H9 (cell line): ENCODE measurements at regions not wholly inside any gene's neighbourhood (a gene's known extent, or its start where the extent isn't known, plus 50 kb on each side); places are given as distances from the start of the nearest gene placed in this dataset.

Source experiments
- DNase-seq: peaks from one replicate; pipeline ENCODE4 v3.0.0-alpha.2; 2017
- H2AFZ ChIP-seq: one replicate; pipeline ENCODE4 v1.6.1; 2013; ENCODE audit warnings: mild to moderate bottlenecking, low read length, control low read depth, moderate library complexity
- H2AK5ac ChIP-seq: 2 replicates; pipeline ENCODE4 v1.6.1; 2013; ENCODE audit warnings: low read length, control low read depth, mixed read lengths; ENCODE audit not compliant: insufficient read length
- H2BK120ac ChIP-seq: one replicate; pipeline ENCODE4 v1.6.1; 2013; ENCODE audit warnings: low read depth, mild to moderate bottlenecking, low read length, control low read depth, inconsistent platforms; ENCODE audit not compliant: poor library complexity, severe bottlenecking
- H2BK12ac ChIP-seq: 2 replicates; pipeline ENCODE4 v1.6.1; 2013; ENCODE audit warnings: low read length, control low read depth, mixed read lengths, low read depth; ENCODE audit not compliant: insufficient read length
- H2BK15ac ChIP-seq: 2 replicates; pipeline ENCODE4 v1.6.1; 2013; ENCODE audit warnings: low read depth, low read length, control low read depth
- H2BK20ac ChIP-seq: one replicate; pipeline ENCODE4 v1.6.1; 2013; ENCODE audit warnings: low read depth, mild to moderate bottlenecking, low read length, control low read depth, inconsistent platforms; ENCODE audit not compliant: poor library complexity, severe bottlenecking
- H2BK5ac ChIP-seq: 2 replicates; pipeline ENCODE4 v1.6.1; 2013; ENCODE audit warnings: low read length, control low read depth, mixed read lengths; ENCODE audit not compliant: insufficient read length
- H3K14ac ChIP-seq: 2 replicates; pipeline ENCODE4 v1.6.1; 2013; ENCODE audit warnings: low read length, control low read depth; ENCODE audit not compliant: insufficient read depth
- H3K18ac ChIP-seq: 2 replicates; pipeline ENCODE4 v1.6.1; 2013; ENCODE audit warnings: low read depth, mild to moderate bottlenecking, mixed read lengths, low read length, control low read depth; ENCODE audit not compliant: insufficient read length
- H3K23ac ChIP-seq: 2 replicates; pipeline ENCODE4 v1.6.1; 2013; ENCODE audit warnings: low read length, control low read depth, mixed read lengths, low read depth; ENCODE audit not compliant: insufficient read length
- H3K23me2 ChIP-seq: 2 replicates; pipeline ENCODE4 v1.6.1; 2013; ENCODE audit warnings: low read depth, mild to moderate bottlenecking, mixed read lengths, low read length, control low read depth; ENCODE audit not compliant: insufficient read length, poor library complexity, severe bottlenecking
- H3K27ac ChIP-seq: 2 replicates; pipeline ENCODE4 v1.5.1; 2013; ENCODE audit warnings: low read length, control low read depth, mixed read lengths, low read depth; ENCODE audit not compliant: insufficient read length
- H3K27me3 ChIP-seq: 2 replicates; pipeline ENCODE4 v1.6.1; 2013; ENCODE audit warnings: low read length, control low read depth, inconsistent platforms; ENCODE audit not compliant: insufficient read depth
- H3K4ac ChIP-seq: 2 replicates; pipeline ENCODE4 v1.6.1; 2013; ENCODE audit warnings: low read depth, mild to moderate bottlenecking, control low read depth, inconsistent platforms, low read length, moderate library complexity
- H3K4me1 ChIP-seq: 2 replicates; pipeline ENCODE4 v1.6.1; 2013; ENCODE audit warnings: low read length, control low read depth, inconsistent platforms; ENCODE audit not compliant: insufficient read depth
- H3K4me2 ChIP-seq: 2 replicates; pipeline ENCODE4 v1.6.1; 2013; ENCODE audit warnings: low read length, control low read depth, mixed read lengths; ENCODE audit not compliant: insufficient read length, insufficient read depth
- H3K56ac ChIP-seq: 2 replicates; pipeline ENCODE4 v1.6.1; 2013; ENCODE audit warnings: low read depth, mild to moderate bottlenecking, mixed read lengths, low read length, control low read depth; ENCODE audit not compliant: insufficient read length
- H3K79me1 ChIP-seq: 2 replicates; pipeline ENCODE4 v1.6.1; 2013; ENCODE audit warnings: low read depth, mild to moderate bottlenecking, moderate library complexity, low read length, control low read depth, inconsistent platforms; ENCODE audit not compliant: insufficient read depth, poor library complexity, severe bottlenecking
- H3K79me2 ChIP-seq: 2 replicates; pipeline ENCODE4 v1.6.1; 2013; ENCODE audit warnings: low read length, control low read depth, inconsistent platforms; ENCODE audit not compliant: insufficient read depth
- H3K9ac ChIP-seq: 2 replicates; pipeline ENCODE4 v1.6.1; 2013; ENCODE audit warnings: low read length, control low read depth, mixed read lengths; ENCODE audit not compliant: insufficient read length; ENCODE audit errors: extremely low read depth
- H3K9me3 ChIP-seq: one replicate; pipeline ENCODE4 v1.6.1; 2013; ENCODE audit warnings: low read depth, low read length, inconsistent platforms; ENCODE audit not compliant: control insufficient read depth
- H3T11ph ChIP-seq: one replicate; pipeline ENCODE4 v1.6.1; 2013; ENCODE audit warnings: mild to moderate bottlenecking, low read length, control low read depth, inconsistent platforms
- H4K20me1 ChIP-seq: one replicate; pipeline ENCODE4 v1.6.1; 2013; ENCODE audit not compliant: control insufficient read depth, insufficient read length, insufficient read depth
- H4K5ac ChIP-seq: 2 replicates; pipeline ENCODE4 v1.6.1; 2013; ENCODE audit warnings: low read depth, mild to moderate bottlenecking, mixed read lengths, low read length, control low read depth; ENCODE audit not compliant: insufficient read length
- H4K8ac ChIP-seq: replicated peaks from 2 replicates; pipeline ENCODE4 v1.6.1; 2013; ENCODE audit warnings: low read length, control low read depth, mixed read lengths, low read depth; ENCODE audit not compliant: insufficient read length
- H4K91ac ChIP-seq: 2 replicates; pipeline ENCODE4 v1.6.1; 2013; ENCODE audit warnings: low read depth, mild to moderate bottlenecking, moderate library complexity, mixed read lengths, low read length, control low read depth; ENCODE audit not compliant: insufficient read length
- H3K27ac Mint-ChIP-seq, 3 experiments: 2 replicates in 2 of 3; 3 replicates in 1 of 3; pipeline ENCODE4 v1.8.0; 2020 to 2021; ENCODE audit warnings: mixed read lengths in 3 of 3, mild to moderate bottlenecking in 1 of 3, moderate library complexity in 1 of 3
- H3K27me3 Mint-ChIP-seq: 2 replicates; pipeline ENCODE4 v1.8.0; 2021; ENCODE audit warnings: low read depth, mild to moderate bottlenecking, moderate library complexity, mixed read lengths
- H3K36me3 Mint-ChIP-seq, 3 experiments: 2 replicates in 2 of 3; 3 replicates in 1 of 3; pipeline ENCODE4 v1.8.0; 2020 to 2021; ENCODE audit warnings: low read depth in 3 of 3, mixed read lengths in 3 of 3; ENCODE audit not compliant: insufficient read depth in 1 of 3
- H3K4me1 Mint-ChIP-seq, 2 experiments: 2 replicates each; pipeline ENCODE4 v1.8.0; 2020; ENCODE audit warnings: mixed read lengths in 2 of 2
- H3K4me3 Mint-ChIP-seq, 2 experiments: 2 replicates in 1 of 2; 3 replicates in 1 of 2; pipeline ENCODE4 v1.8.0; 2020 to 2021; ENCODE audit warnings: mild to moderate bottlenecking in 2 of 2, mixed read lengths in 2 of 2, moderate library complexity in 1 of 2
- H3K9me3 Mint-ChIP-seq, 2 experiments: 2 replicates in 1 of 2; 3 replicates in 1 of 2; pipeline ENCODE4 v1.8.0; 2020; ENCODE audit warnings: mild to moderate bottlenecking in 2 of 2, mixed read lengths in 2 of 2, moderate library complexity in 1 of 2
- WGBS: extraction: QIAGEN DNeasy Blood & Tissue Kit; methylation state at CpG from one replicate; pipeline ENCODE4 v1.1.7; 2013; ENCODE audit warnings: missing lambda C conversion rate, low lambda C conversion rate, mixed read lengths; ENCODE audit not compliant: insufficient read length; ENCODE audit errors: extremely low coverage; 5-methylcytosine and 5-hydroxymethylcytosine counted together
- TF ChIP-seq, protein P1 (sequence below): fragments of 200-600 bp; sonication (generic); conservative IDR thresholded peaks from 3 replicates; pipeline ENCODE4 v1.8.0; 2021; ENCODE audit warnings: antibody characterized with exemption, mild to moderate bottlenecking

DNA sequence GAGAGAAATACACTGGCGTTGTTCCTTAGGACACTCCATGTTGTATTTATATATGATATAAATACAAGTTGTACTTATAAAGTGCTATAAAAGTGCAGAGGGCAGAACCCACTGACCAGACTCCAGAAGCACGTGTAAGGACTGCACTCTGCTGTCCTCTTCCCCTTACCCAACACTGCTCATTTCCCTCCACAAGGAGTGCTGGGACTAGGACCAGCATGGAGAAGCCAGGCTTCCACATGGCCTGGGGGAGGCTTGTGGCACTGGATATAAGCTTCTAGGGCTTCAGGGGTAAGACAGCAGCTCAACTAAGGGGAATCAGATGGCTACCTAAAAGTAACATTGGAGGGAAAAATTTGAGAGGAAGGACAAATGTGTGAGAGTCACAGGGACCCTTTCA, 556.9 kb downstream of the IGSF11 start:
- H2BK120ac ChIP-seq, result no peak overlapping the region
- no peaks in the 10 kb centered on the region for H3K79me2 ChIP-seq
- H4K20me1 ChIP-seq, result no peaks in the 10 kb centered on the region
- no peak overlapping the region for H3K4me2 ChIP-seq
- no peak overlapping the region for H4K91ac ChIP-seq
- H3K27me3 ChIP-seq, result no peaks in the 10 kb centered on the region
- Mint-ChIP-seq H3K27me3 (no peaks in the 10 kb centered on the region), H3K9me3 (no peaks in the 10 kb centered on the region), H3K36me3 (no peaks in the 10 kb centered on the region; a peak in 1 of 7 replicates), H3K4me1 (peaks cover 38 to 43% of the 10 kb centered on the region in 2 experiments), H3K27ac (peak overlapping the region in 1 of 3 experiments; percentile 66; a peak in 2 of 7 replicates), H3K4me3 (no peak overlapping the region)
- DNase-seq, result no peak
- no peak overlapping the region for H3K23ac ChIP-seq
- H3K27ac ChIP-seq, result no peak overlapping the region
- peak overlapping the region; percentile 8 for H4K8ac ChIP-seq
- H3K56ac ChIP-seq, result no peak overlapping the region
- H2AFZ ChIP-seq, result no peak overlapping the region
- TF ChIP-seq, protein P1, sequence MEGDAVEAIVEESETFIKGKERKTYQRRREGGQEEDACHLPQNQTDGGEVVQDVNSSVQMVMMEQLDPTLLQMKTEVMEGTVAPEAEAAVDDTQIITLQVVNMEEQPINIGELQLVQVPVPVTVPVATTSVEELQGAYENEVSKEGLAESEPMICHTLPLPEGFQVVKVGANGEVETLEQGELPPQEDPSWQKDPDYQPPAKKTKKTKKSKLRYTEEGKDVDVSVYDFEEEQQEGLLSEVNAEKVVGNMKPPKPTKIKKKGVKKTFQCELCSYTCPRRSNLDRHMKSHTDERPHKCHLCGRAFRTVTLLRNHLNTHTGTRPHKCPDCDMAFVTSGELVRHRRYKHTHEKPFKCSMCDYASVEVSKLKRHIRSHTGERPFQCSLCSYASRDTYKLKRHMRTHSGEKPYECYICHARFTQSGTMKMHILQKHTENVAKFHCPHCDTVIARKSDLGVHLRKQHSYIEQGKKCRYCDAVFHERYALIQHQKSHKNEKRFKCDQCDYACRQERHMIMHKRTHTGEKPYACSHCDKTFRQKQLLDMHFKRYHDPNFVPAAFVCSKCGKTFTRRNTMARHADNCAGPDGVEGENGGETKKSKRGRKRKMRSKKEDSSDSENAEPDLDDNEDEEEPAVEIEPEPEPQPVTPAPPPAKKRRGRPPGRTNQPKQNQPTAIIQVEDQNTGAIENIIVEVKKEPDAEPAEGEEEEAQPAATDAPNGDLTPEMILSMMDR, result no peak
- H3T11ph ChIP-seq, result no peak overlapping the region
- no peak overlapping the region for H3K14ac ChIP-seq
- WGBS, result no CpG with 5 or more reads among the region's 2 CpGs
- no peak overlapping the region for H3K4ac ChIP-seq
- H2AK5ac ChIP-seq, result no peak overlapping the region
- peak overlapping the region; percentile 60 for H3K18ac ChIP-seq
- peaks cover 2% of the 10 kb centered on the region for H3K4me1 ChIP-seq
- no peak overlapping the region for H3K9ac ChIP-seq
- no peak overlapping the region for H2BK5ac ChIP-seq
- no peak overlapping the region for H2BK15ac ChIP-seq
- H3K9me3 ChIP-seq, result no peaks in the 10 kb centered on the region
- H4K5ac ChIP-seq, result no peak overlapping the region
- no peak overlapping the region for H2BK12ac ChIP-seq
- H3K23me2 ChIP-seq, result no peaks in the 10 kb centered on the region
- no peaks in the 10 kb centered on the region for H3K79me1 ChIP-seq
- H2BK20ac ChIP-seq, result no peak overlapping the region
